ENCODE measurements at regions not wholly inside any gene's neighbourhood (a gene's known extent, or its start where the extent isn't known, plus 50 kb on each side); places are given as distances from the start of the nearest gene placed in this dataset.

DNA sequence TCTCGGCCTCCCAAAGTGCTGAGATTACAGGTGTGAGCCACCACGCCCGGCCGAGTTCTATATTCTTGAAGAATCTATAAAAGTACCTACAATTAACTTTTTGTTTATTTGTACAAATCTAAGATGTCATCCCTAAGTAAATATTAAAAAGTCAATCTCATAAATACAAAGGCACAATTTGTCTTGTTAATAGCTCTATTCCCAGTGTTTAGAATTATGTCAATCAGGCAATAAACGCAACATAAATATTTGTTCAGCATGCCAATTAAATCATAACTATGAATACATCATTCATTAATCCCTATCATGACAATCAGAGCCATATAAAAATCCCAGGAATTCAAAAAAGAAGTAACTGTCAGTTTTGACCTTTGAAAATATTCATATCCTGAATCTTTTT is 68.9 kb upstream of the CDH18 start:
- TF ChIP-seq, protein P1, sequence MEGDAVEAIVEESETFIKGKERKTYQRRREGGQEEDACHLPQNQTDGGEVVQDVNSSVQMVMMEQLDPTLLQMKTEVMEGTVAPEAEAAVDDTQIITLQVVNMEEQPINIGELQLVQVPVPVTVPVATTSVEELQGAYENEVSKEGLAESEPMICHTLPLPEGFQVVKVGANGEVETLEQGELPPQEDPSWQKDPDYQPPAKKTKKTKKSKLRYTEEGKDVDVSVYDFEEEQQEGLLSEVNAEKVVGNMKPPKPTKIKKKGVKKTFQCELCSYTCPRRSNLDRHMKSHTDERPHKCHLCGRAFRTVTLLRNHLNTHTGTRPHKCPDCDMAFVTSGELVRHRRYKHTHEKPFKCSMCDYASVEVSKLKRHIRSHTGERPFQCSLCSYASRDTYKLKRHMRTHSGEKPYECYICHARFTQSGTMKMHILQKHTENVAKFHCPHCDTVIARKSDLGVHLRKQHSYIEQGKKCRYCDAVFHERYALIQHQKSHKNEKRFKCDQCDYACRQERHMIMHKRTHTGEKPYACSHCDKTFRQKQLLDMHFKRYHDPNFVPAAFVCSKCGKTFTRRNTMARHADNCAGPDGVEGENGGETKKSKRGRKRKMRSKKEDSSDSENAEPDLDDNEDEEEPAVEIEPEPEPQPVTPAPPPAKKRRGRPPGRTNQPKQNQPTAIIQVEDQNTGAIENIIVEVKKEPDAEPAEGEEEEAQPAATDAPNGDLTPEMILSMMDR (IDR thresholded peaks at IDR 0.05), result no peak
- TF ChIP-seq POLR2AphosphoS5 (IDR thresholded peaks at IDR 0.05; ENCODE audit: low read depth, low read length), result no peak
- no peak for TF ChIP-seq TCF7L2 (IDR thresholded peaks at IDR 0.05; ENCODE audit: low read depth, low read length)
- no peak for TF ChIP-seq SIN3A (IDR thresholded peaks at IDR 0.05; ENCODE audit: borderline replicate concordance, insufficient read depth, low read depth, low read length)
- TF ChIP-seq, protein P2, sequence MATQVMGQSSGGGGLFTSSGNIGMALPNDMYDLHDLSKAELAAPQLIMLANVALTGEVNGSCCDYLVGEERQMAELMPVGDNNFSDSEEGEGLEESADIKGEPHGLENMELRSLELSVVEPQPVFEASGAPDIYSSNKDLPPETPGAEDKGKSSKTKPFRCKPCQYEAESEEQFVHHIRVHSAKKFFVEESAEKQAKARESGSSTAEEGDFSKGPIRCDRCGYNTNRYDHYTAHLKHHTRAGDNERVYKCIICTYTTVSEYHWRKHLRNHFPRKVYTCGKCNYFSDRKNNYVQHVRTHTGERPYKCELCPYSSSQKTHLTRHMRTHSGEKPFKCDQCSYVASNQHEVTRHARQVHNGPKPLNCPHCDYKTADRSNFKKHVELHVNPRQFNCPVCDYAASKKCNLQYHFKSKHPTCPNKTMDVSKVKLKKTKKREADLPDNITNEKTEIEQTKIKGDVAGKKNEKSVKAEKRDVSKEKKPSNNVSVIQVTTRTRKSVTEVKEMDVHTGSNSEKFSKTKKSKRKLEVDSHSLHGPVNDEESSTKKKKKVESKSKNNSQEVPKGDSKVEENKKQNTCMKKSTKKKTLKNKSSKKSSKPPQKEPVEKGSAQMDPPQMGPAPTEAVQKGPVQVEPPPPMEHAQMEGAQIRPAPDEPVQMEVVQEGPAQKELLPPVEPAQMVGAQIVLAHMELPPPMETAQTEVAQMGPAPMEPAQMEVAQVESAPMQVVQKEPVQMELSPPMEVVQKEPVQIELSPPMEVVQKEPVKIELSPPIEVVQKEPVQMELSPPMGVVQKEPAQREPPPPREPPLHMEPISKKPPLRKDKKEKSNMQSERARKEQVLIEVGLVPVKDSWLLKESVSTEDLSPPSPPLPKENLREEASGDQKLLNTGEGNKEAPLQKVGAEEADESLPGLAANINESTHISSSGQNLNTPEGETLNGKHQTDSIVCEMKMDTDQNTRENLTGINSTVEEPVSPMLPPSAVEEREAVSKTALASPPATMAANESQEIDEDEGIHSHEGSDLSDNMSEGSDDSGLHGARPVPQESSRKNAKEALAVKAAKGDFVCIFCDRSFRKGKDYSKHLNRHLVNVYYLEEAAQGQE (IDR thresholded peaks at IDR 0.05; ENCODE audit: insufficient read depth in 1 of 2, low read depth in 2 of 2, low read length in 1 of 2), result no peak
